Fibroblast of skin of right quadriceps (primary cell): ENCODE measurements at regions not wholly inside any gene's neighbourhood (a gene's known extent, or its start where the extent isn't known, plus 50 kb on each side); places are given as distances from the start of the nearest gene placed in this dataset.
"Not testable (repeated sequence)": the region's sequence is repeated elsewhere in the genome, so short reads cannot be mapped to it uniquely, and the experiment has no call there.

Experiments used
- DNase-seq: peaks from one replicate; pipeline ENCODE4 v3.0.0-alpha.2; 2013

DNA sequence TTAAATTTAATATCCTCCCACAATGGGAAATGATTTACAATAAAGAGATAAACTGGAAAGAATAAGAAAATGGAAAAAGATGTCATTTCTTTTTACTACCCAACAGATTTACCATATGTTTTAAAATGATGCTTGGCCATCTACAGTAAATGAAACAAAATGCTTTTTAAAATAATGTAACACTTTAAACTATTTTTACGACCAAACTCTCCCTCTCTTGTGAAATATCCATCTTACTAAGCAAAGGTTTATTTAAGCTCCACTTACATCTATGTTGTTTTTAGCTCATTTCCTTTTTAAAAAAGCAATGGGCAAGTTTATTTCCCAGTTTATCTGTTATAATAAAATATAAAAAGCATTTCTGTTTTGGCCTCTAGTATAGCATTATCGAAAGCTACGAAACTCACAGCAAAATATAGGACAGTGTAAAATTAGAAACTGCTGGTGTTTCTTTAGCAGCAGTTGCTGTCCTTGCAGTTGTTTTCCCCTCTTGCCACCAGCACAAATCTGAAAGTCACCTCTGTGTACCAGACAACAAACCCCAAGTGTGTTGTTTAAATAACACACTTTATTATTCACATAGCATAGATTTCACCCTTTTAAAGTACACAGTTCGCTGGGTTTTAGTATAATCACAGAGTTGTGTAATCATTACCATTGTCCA, 195.1 kb downstream of the CDRT15L2 start:
- no peak for DNase-seq

DNA sequence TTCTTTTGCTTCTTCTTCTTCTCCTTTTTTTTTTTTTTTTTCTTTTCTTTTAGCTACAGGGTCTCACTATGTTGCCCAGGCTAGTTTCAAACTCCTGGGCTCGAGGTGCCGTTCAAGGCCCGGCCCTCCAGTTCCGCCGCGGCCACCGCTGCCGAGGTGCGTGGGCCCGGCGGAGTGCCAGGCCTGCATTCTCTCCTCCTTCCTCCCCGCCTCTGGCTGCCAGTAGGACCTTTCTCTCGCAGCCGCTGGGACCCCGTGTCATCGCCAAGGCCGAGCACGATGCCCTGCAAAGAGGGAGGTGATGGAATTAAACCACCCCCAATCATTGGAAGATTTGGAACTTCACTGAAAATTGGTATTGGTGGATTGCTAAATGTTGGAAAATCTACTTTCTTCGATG, 195.8 kb downstream of the CDRT15L2 start:
- DNase-seq: no peak

DNA sequence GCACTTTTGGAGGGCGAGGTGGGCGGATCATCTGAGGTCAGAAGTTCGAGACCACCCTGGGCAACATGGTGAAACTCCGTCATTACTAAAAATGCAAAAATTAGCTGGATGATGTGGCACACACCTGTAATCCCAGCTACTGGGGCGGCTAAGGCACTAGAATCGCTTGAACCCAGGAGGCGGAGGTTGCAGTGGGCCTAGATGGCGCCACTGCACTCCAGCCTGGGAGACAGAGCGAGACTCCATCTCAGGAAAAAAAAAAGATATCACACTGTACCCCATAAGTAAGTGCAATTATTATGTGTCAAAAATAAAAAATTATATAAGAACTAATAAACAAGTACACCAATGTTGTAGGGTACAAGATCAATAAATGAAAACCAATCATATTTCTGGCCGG, 200.0 kb downstream of the CDRT15L2 start:
- DNase-seq: no peak

DNA sequence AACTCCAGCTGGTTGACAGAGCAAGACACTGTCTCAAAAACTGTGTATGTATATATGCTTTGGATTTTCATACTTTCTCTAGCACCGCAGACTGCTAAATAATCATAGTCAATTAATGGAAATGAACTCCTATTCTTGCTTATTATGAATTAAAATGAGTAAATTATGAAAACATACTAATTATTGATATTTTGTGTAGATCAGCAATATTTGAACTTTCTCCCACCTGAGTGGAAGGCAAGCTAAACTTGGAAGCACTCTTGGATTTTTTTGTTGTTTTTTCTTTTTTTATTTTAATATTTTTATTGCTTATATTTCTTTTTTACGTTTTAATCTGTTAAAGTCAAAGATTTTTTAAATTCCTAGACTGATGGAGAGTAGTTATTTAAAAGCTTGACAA, 201.7 kb downstream of the CDRT15L2 start:
- DNase-seq: no peak

DNA sequence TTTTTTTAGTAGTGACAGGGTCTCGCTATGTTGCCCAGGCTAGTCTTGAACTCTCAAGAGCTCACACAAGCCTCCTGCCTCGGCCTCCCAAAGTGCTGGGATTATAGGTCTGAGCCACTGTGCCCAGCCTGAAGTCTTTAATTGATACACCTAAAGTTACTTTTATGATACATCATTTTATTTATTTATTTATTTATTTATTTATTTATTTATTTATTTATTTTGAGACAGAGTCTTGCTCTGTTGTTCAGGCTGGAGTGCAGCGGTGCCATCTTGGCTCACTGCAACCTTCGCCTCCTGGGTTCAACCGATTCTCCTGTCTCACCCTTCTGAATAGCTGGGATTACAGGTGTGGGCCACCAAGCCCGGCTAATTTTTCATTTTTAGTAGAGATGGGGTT, 202.3 kb downstream of the CDRT15L2 start:
- DNase-seq: not testable (repeated sequence)

DNA sequence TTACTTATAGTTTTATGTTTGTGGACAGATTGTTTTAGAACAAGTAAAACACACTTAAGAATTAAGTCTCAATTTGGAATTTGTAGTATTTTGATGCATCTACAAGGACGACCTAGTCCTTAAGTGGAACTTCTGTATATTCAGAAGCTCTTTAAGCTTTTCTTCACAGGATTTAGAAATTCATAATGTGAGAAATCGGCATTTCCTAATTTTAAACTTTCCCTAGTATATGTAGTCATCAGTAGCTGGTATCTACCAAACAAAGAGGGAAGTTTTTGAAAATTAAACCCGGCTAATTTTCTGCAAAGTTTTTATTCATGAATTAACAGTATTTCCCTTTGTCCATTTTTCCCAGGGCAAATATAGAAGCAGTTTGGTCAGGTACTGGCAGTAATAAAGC, 203.6 kb downstream of the CDRT15L2 start:
- DNase-seq: no peak

DNA sequence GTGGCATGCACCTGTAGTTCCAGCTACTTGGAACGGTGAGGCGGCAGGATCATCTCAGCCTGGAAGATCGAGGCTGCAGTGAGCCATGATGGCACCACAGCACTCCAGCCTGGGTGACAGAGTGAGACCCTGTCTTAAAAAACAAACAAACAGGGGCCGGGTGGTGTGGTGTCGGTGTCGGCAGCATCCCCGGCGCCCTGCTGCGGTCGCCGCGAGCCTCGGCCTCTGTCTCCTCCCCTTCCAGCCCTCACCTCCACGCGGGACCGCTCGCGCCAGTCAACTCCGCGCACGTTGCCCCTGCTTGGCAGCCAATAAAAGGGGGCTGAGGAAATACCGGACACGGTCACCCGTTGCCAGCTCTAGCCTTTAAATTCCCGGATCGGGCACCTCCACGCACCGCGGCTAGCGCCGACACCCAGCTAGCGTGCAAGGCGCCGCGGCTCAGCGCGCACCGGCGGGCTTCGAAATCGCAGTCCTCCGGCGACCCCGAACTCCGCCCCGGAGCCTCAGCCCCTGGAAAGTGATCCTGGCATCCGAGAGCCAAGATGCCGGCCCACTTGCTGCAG, 204.7 kb downstream of the CDRT15L2 start:
- DNase-seq: no peak

DNA sequence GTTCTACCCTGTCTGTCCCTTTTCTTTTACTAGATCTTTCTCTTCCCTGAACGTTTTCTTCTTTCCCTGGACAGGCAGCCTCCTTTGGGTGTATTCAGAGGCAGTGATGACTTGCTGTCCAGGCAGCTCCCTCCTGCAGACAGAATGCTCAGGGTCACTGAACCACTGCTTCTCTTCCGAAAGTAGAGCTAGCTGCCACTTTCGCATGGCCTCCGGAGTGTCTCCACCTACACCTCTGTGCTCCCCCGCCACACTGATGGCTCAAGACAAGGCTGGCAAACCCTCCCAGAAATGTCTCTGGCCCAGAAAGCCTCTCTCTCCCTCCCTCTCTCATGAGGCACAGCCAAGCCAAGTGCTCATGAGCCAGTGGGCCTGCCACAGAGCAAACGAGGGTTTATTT, 207.8 kb downstream of the CDRT15L2 start:
- DNase-seq: no peak

DNA sequence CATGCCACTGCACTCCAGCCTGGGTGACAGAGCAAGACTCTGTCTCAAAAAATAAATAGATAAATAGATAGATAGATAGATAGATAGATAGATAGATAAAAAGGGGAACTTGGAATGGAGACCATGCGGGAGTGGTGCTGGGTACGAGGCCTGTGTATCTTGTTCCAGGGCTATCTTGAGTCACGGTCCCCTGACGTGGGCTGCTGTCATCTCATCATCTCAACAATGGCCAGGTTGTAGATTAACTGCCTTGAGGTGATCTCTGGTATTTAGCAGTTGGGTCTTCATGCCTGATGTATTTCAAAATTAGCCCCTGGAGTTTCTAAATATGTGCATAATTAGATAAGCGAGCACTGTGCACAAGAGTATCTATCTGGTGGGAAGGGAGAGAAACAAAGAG, 212.1 kb downstream of the CDRT15L2 start:
- no peak for DNase-seq

DNA sequence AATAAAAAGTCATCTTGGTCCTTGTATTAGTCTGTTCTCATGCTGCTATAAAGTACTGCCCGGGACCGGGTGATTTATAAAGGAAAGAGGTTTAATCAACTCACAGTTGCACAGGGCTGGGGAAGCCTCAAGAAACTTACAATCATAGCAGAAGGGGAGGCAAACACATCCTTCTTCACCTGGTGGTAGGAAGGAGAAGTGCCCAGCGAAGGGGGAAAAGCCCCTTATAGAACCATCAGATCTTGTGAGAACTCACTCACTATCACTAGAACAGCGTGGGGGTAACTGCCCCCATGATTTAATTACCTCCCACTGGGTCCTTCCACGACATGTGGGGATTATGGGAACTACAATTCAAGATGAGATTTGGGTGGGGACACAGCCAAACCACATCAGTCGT, 215.0 kb downstream of the CDRT15L2 start:
- not testable (repeated sequence) for DNase-seq

DNA sequence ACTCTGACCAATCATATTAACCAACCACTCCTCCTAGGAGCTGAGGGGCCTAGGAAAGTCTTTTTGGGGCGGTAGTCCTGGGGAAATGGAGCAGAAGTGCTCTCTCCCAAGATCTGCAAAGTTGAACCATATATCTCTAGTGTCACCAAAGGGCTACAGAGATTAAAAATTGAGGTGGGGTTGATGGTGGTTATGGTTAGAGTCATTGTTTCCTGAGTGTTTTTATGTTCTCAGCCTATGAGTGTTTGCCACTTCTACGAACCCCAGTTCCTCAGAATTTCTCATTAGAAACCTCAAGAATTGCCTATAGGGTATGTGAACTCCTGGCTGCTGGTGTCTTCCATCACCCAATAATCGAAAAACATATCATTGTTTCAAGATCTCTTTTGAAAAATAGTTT, 217.8 kb downstream of the CDRT15L2 start:
- DNase-seq: no peak

DNA sequence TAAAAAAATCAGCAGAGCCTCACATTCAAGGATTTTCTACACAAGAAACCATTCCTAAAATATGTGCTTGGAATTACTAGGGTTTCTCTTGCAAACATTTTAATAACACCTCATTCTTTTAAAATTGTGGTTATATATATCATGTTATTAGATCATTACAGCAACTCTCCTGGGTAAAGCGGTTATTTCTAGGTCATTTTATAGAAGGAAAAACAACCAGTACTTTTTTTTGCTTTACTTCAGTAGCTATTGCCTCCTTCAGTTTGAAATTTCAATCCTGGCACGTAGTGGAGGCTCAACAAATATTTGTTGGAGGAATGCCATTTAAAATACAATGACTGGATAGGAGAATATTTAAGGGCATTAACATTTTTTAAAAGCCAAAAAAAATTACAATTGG, 220.6 kb downstream of the CDRT15L2 start:
- peak; percentile 20 for DNase-seq

DNA sequence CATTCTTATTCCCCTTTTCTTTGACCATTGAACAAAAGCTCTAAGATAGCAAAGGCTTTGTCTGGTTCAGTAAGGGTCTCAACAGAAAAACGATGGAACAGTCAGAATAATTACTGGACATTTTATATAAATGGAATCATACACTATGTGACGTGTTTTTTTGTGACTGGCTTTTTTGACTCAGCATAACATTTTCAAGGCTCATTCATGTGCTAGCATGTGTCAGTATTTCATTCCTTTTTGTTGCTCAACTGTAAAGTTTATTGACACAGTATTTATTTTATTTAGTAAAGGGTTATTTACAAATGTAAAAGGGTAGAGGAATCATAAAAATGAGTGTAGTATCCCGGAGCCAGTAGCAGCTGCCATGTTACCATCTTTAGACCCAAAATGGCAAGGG, 226.2 kb downstream of the CDRT15L2 start:
- DNase-seq: no peak

DNA sequence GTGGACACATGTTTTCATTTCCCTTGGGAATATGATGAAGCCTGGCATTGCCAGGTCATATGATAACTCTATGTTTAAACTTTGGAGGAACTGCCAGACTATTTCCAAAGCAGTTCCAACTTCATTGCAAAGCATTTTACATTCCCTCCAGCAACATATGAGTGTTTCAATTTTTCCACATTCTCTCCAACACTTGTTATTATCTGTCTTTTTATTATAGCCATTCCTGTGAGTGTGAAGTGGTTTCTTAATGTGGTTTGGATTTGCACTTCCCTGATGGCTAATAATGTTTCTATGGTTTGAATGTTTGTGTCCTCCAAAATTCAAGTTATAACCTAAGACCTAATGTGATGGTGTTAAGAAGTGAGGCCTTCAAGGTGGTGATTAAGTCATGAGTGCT, 228.0 kb downstream of the CDRT15L2 start:
- not testable (repeated sequence) for DNase-seq

DNA sequence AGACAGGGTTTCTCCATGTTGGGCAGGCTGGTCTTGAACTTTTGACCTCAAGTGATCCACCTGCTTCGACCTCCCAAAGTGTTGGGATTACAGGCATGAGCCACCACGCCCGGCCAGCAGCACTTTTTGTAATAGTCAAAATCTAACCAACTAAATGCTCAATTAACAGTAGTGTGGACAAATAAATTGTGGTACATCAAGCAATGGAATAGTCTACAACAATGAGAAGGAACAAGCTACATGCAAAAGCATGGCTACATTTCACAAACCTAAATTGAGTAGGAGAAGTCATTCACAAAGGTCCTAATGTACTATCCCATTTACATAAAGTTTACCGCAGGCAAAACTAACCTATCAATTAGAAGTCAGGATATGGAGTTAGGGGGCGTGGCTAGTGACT, 227.4 kb downstream of the USP22 start:
- not testable (repeated sequence) for DNase-seq

DNA sequence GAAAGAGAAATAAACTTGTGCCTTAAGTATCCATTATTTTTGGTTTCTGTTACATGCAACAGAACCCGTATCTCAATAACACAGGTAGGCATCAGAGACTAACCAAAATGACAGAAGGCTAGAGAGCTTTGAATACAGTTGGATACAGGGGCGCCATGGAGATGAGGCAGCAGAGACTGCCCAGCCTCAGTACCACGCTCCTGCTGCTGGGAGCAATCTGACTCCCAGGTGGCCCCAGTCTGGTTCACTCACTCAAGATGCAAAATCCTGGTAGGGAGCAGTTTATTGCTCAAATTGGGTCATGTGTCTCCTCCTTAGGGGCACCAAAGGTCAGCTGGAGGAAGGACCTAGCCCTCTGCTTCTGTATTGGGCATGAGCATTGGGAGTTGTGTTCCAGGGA, 218.9 kb downstream of the USP22 start:
- no peak for DNase-seq

DNA sequence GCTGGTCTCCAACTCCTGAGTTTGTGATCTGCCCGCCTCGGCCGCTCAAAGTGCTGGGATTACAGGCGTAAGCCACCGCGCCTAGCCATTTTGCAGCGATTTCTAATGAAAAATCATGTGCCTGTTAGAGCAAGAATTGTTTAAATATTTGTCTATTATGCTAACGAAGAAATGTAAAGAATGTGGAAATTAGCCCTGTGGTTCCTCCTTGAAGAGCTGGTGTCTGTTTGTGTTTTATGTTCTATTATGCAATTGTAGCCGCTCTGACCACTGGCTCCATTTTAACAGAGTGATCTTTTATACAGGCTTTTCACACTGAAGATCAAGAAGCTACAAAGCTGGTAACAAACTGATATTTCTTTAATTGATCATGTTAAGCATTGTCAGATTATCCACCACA, 217.3 kb downstream of the USP22 start:
- no peak for DNase-seq

DNA sequence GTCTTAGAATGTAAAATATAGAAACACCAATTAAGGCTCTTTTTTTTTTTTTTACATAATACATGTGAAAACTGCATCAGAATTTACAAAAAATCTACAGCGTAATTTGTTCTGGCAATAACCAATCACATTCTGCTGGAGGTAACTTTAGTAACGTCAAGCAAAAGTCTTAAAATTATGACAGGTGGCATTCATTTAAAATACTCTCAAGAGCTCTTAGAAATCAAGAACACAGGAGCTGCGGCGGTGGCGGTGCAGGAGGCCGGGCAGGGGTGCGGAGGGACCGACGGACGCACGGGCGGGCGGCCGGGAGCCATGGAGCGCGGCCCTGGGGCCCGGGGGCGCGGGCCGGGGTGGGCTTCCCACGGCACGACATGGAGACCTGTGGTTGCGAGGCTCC, 202.4 kb downstream of the USP22 start:
- not testable (repeated sequence) for DNase-seq

DNA sequence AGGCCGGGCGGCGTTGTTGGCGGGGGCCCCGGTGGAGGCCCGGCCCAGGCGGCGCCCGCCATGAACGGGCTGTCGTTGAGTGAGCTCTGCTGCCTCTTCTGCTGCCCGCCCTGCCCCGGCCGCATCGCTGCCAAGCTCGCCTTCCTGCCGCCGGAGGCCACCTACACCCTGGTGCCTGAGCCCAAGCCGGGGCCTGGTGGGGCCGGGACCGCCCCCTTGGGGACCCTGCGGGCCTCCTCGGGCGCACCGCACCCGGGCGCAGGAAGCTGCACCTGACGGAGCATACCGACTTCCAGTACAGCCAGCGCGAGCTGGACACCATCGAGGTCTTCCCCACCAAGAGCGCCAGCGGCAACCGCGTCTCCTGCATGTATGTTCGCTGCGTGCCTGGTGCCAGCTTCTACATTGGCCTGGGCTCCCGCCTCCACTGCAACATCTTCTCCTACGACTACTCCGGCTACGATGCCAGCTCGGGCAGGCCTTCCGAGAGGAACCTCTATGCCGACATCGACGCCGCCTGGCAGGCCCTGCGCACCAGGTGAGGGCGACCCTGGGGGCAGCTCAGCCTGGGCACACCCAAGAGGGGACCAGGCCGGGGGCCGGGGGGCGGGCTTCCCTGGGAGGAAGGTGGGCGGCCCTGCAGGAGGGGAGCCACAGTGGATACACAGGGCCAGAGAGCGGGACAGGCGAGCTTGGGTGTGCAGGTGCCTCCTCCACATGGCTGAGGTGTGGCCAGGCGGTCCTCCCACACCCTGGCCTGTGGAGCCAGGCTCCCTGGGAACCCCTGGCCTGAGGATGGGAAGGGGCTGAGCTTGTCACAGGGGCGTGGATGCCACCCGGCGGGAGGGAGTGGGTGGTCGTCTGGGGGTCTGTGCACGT, 201.6 kb downstream of the USP22 start:
- not testable (repeated sequence) for DNase-seq

DNA sequence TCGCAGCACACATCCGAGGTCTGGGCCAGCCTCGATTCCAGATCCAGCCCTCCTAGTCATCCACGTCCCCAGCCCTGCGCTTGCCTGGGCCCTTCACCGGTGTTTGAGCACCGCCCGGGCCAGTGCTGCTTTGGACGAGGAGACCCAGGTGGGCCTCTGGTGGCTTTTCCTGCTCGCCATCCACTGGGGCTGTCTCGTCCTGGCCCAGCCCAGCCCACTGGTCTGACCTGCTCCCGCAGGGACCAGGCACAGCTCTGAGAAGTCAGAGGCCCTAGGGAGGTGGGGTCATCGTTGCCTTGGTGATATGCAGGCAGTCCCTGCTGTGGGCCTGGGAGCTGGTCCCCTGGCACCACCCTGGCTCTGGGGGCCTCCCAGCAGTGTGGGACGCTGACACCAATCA, 200.8 kb downstream of the USP22 start:
- DNase-seq: not testable (repeated sequence)

DNA sequence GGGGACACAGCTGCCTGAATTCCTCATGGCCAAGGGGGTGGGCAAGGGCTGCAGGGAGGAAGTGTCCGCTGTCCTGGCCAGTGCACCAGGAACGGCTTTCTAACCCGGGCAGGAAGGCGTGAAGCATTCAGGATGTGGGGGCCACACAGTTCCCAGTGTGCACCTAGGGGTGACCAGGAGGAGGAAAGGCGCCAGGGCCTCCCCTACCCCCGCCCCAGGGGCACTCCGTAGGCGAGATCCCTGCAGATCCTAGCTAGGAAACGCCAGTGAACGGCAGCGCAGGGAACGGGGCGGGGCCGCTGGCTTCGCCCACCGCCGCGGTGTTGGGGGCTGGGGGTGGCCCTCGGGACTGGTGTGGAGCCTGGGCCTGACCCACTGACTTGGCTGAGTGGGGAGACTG, 199.6 kb downstream of the USP22 start:
- DNase-seq: not testable (repeated sequence)

DNA sequence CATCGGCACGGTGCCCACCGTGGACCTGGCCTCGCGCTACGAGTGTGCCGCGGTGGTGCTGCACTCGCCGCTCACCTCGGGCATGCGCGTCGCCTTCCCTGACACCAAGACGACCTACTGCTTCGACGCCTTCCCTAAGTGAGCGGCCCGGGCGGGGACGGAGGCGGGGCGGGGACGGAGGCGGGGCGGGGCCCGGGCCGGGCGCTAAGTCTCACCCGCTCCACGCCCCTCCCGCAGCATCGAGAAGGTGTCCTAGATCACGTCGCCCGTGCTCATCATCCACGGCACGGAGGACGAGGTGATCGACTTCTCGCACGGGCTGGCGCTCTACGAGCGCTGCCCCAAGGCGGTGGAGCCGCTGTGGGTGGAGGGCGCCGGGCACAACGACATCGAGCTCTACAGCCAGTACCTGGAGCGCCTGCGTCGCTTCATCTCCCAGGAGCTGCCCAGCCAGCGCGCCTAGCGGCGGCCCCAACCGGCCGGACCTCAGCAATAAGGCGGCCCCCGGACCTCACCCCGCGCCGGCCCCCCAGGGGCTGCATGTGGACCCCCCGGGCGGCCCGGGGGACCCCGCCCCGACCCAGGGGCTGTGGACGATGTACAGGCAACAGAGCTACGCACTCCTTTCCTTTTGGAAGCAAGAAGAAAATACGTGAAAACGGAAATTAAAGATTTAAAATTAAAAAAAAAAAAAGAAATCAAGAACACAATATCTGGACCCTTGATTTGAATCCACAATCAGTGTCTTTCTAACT, 198.8 kb downstream of the USP22 start:
- DNase-seq: not testable (repeated sequence)

DNA sequence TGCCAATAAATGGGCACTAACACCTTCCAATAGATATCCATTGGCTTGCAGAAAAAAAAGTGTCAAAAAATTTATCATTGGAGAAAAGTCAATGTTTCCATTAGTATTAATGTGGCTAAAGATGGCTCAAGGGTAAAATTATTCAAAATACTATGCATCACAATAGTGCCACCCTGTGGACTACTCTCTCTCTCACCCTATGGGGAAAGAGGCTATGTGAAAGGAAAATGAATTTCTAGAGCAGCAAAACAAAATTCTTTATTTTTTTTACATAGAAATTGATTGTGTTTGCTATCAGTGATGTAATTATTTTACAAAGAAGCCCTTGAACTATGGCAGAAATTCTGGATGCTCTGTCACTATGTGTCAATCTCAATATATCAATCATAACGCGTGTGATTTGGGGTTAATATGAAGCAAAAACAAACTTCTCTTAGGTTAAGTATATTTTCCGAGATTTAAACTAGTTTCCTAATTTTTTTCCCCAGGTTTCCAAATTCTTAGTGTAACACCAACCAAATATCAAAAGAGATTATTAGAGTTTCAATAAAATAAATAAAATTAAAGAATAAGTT, 193.9 kb downstream of the USP22 start:
- not testable (repeated sequence) for DNase-seq
